ENCODE measurements at regions not wholly inside any gene's neighbourhood (a gene's known extent, or its start where the extent isn't known, plus 50 kb on each side); places are given as distances from the start of the nearest gene placed in this dataset.

DNA sequence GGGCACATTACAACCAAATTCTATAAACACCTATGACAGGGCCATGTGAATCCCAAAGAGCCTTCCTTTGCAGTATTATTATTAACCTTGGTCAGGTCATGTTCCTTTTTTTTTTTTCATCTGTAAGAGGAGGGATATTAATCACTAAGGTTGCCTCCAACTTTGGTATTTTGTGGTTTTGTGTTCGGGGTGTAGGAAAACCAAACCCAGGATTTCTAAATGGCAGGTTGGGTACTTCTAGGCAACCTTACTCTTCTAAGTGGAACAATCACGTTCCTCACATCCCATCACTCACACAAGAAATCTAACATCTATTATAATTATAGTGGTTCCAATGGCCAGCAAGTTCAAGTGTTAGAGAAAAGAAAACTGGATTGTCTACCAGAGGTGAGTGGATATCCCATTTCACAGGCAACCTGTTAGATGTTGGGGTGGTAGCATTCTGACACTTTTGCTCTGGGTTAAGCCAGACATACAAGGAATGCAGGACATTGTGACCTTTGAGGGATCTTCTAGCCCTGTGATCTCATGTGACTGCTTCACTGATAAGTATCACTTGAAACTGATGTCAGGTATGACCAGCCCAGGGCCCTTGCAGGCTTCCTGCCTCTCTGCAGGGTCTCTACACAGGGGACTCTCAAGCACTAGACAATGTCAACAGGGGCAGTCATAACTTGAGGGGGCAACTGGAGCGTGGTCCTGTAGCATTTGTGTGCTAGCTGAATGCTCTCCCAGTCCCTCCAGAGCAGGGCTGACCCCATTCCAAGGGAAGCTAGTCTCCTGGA is 126.2 kb upstream of the VLDLR start:
- TF ChIP-seq, protein P1, sequence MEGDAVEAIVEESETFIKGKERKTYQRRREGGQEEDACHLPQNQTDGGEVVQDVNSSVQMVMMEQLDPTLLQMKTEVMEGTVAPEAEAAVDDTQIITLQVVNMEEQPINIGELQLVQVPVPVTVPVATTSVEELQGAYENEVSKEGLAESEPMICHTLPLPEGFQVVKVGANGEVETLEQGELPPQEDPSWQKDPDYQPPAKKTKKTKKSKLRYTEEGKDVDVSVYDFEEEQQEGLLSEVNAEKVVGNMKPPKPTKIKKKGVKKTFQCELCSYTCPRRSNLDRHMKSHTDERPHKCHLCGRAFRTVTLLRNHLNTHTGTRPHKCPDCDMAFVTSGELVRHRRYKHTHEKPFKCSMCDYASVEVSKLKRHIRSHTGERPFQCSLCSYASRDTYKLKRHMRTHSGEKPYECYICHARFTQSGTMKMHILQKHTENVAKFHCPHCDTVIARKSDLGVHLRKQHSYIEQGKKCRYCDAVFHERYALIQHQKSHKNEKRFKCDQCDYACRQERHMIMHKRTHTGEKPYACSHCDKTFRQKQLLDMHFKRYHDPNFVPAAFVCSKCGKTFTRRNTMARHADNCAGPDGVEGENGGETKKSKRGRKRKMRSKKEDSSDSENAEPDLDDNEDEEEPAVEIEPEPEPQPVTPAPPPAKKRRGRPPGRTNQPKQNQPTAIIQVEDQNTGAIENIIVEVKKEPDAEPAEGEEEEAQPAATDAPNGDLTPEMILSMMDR (IDR thresholded peaks at IDR 0.05; ENCODE audit: unreplicated experiment), result no peak
- no peak for DNase-seq (ENCODE audit: low spot score)
- Mint-ChIP-seq H3K4me1 (ENCODE audit: unreplicated experiment) (no peaks in the 10 kb centered on the region), H3K4me3 (ENCODE audit: unreplicated experiment) (no peak overlapping the region), H3K27me3 (ENCODE audit: unreplicated experiment) (no peaks in the 10 kb centered on the region), H3K36me3 (ENCODE audit: low read depth, unreplicated experiment) (no peaks in the 10 kb centered on the region), H3K27ac (ENCODE audit: unreplicated experiment) (no peak overlapping the region), H3K9me3 (ENCODE audit: unreplicated experiment) (no peaks in the 10 kb centered on the region)

DNA sequence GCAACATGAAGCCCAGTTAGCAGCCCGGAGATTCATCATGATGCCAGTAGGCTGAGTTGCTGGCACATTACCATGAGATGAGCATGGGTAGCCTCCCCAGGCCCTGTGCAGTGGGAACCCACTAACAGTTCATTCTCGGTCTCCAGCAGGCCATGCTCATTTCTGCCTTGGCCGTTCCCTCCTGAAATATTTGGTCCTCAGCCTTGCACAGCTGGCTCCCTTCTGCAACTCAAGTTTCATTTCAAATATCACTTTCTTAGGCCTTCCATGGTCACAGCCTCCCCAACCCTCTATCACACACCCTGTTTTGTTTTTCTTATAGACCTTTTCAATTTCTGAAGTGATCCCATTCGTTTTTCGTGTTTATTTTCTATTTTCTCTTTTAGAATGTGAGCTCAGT is 125.4 kb upstream of the VLDLR start:
- H3K27me3 Mint-ChIP-seq (ENCODE audit: unreplicated experiment), result no peaks in the 10 kb centered on the region
- H3K27ac Mint-ChIP-seq (ENCODE audit: unreplicated experiment), result no peak overlapping the region
- TF ChIP-seq, protein P1 (IDR thresholded peaks at IDR 0.05; ENCODE audit: unreplicated experiment), result no peak
- no peak overlapping the region for H3K4me3 Mint-ChIP-seq (ENCODE audit: unreplicated experiment)
- H3K36me3 Mint-ChIP-seq (ENCODE audit: low read depth, unreplicated experiment), result no peaks in the 10 kb centered on the region
- H3K4me1 Mint-ChIP-seq (ENCODE audit: unreplicated experiment), result no peaks in the 10 kb centered on the region
- DNase-seq (ENCODE audit: low spot score), result no peak
- no peaks in the 10 kb centered on the region for H3K9me3 Mint-ChIP-seq (ENCODE audit: unreplicated experiment)

DNA sequence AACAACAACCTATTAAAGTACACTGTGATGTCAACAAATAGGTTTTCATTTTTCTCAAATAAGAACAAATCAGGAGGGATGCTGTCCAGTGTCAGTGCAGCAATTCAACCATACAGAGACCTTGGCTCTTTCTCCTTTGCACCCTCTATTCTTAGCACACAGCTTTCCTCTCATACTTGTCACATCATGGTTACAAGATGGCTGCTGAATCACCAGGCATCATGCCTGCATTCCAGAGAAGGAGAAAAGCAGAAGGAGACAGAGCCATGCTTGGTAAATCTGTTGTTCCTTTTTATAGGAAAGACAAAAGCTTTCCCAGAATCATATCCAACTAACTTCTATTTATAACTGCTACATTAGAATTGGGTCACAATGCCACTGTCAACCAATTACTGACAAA is 124.7 kb upstream of the VLDLR start:
- no peak for DNase-seq (ENCODE audit: low spot score)
- TF ChIP-seq, protein P1 (IDR thresholded peaks at IDR 0.05; ENCODE audit: unreplicated experiment), result no peak
- Mint-ChIP-seq H3K36me3 (ENCODE audit: low read depth, unreplicated experiment) (no peaks in the 10 kb centered on the region), H3K4me3 (ENCODE audit: unreplicated experiment) (no peak overlapping the region), H3K27ac (ENCODE audit: unreplicated experiment) (no peak overlapping the region), H3K27me3 (ENCODE audit: unreplicated experiment) (no peaks in the 10 kb centered on the region), H3K9me3 (ENCODE audit: unreplicated experiment) (no peaks in the 10 kb centered on the region), H3K4me1 (ENCODE audit: unreplicated experiment) (no peaks in the 10 kb centered on the region)

DNA sequence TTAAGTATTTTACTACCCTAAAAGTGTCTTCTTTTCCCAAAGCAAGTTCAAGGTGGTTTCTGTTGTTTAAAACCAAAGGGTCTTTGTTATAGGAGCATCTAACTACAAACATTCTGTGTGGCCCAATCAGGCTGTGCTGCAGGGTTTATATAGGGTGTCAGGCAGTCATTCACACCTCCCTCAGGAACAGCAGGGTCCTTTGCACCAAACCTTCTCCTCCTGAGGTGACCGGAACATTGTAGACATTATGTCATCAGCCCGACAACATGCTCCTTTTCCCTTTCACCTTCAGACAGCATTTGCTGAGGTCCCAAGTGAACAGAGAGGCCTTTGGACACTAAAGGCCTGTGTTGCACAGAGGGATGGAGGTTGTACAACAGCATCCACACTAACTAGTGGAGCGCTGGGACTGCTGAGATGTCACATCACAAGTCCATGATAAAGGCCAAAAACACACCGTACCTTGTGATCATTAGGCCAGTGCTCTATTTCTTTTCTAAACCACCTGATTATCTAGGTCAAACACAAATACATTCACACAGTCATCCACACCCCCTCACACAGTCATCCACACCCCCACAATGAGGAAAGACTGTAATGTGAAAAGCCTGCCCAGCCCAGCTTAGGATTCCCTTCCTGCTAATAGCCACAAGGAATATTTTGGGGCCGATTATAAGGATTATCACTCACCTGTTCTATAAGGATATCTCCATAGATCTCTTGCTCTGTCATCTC is 123.8 kb upstream of the VLDLR start:
- Mint-ChIP-seq H3K27ac (ENCODE audit: unreplicated experiment) (no peak overlapping the region), H3K36me3 (ENCODE audit: low read depth, unreplicated experiment) (no peaks in the 10 kb centered on the region), H3K9me3 (ENCODE audit: unreplicated experiment) (no peaks in the 10 kb centered on the region), H3K4me1 (ENCODE audit: unreplicated experiment) (no peaks in the 10 kb centered on the region), H3K4me3 (ENCODE audit: unreplicated experiment) (no peak overlapping the region), H3K27me3 (ENCODE audit: unreplicated experiment) (no peaks in the 10 kb centered on the region)
- TF ChIP-seq, protein P1 (IDR thresholded peaks at IDR 0.05; ENCODE audit: unreplicated experiment), result no peak
- DNase-seq (ENCODE audit: low spot score), result no peak

DNA sequence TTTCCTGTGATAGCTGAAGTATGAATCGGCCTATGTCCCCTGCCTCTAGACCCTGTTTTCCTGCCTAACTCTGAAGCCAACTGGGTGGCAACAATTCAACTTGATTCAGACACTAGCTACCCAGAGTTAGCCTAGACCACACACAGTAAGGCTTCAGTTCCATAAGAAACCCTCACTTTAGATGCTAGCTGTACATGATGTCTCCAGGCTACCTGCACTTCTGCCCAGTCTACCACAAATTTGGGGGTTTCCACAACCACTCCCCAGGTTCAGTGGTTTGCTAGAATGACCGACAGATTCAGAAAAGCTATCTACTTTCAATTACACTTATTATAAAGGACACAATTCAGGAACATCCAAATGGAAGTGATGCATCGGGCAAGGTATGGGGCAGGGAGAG is 119.4 kb upstream of the VLDLR start:
- Mint-ChIP-seq H3K27me3 (ENCODE audit: unreplicated experiment) (no peaks in the 10 kb centered on the region), H3K27ac (ENCODE audit: unreplicated experiment) (no peak overlapping the region), H3K4me3 (ENCODE audit: unreplicated experiment) (no peak overlapping the region), H3K9me3 (ENCODE audit: unreplicated experiment) (no peaks in the 10 kb centered on the region), H3K36me3 (ENCODE audit: low read depth, unreplicated experiment) (no peaks in the 10 kb centered on the region), H3K4me1 (ENCODE audit: unreplicated experiment) (no peaks in the 10 kb centered on the region)
- TF ChIP-seq, protein P1 (IDR thresholded peaks at IDR 0.05; ENCODE audit: unreplicated experiment), result no peak
- no peak for DNase-seq (ENCODE audit: low spot score)

All from endothelial cell (in vitro differentiated cells).